GM13977 (cell line): ENCODE measurements at regions not wholly inside any gene's neighbourhood (a gene's known extent, or its start where the extent isn't known, plus 50 kb on each side); places are given as distances from the start of the nearest gene placed in this dataset.

Experiments
- DNase-seq: peaks from one replicate; pipeline ENCODE4 v3.0.0; 2012; ENCODE audit warnings: low spot score
- in situ Hi-C: fragments of 300-500 bp; cut with MboI; formaldehyde crosslinking; loops from one replicate; pipeline ENCODE4 v1.12.0; 2022; ENCODE audit warnings: low sequenced_read_pairs, low pct_unique_long_range_greater_than_20kb, mixed read lengths, inconsistent platforms; ENCODE audit not compliant: unreplicated experiment
- TF ChIP-seq, protein P1 (sequence below): IDR thresholded peaks from 2 replicates; pipeline ENCODE4 v1.5.1; 2012; ENCODE audit warnings: mild to moderate bottlenecking, control low read depth; ENCODE audit not compliant: insufficient read depth; ENCODE audit errors: extremely low read depth, missing control alignments

DNA sequence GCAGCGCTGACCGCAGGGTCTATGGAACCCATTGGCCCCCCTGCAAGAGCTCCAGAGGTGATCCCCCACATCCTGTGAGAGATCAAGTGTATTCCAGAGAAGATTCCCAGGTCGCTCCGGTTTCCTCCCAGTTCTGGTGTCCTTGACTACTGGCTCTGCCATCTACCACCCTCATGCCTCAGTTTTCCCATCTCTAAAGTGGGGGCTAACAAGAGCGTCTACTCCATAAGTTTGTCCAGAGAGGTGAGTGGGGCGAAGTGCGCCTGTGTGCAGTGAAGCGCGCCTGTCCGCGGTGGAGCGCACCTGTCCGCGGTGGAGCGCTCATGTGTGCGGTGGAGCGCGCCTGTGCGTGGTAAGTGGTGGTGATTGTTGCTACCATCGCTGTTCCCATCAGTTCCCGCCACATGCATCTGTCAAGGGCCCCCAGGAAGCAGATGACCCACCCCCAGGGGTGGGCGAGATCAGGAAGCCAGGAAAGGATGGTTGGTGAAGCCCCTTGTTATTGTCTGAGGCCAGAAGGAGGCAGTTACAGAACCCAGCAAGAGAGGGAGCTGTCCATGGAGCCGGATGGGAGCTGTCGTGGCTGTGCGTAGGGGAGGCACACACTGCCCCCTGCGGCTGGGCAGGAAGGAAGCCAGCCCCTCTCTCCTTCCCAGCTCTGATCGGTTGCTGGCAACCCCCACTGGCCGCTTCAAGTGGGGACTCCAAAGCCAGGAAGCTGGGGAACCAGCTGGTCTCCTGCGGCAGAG, 73.2 kb upstream of the FGF3 start:
- no peak for DNase-seq
- in situ Hi-C loops = no loop called here
- TF ChIP-seq, protein P1, sequence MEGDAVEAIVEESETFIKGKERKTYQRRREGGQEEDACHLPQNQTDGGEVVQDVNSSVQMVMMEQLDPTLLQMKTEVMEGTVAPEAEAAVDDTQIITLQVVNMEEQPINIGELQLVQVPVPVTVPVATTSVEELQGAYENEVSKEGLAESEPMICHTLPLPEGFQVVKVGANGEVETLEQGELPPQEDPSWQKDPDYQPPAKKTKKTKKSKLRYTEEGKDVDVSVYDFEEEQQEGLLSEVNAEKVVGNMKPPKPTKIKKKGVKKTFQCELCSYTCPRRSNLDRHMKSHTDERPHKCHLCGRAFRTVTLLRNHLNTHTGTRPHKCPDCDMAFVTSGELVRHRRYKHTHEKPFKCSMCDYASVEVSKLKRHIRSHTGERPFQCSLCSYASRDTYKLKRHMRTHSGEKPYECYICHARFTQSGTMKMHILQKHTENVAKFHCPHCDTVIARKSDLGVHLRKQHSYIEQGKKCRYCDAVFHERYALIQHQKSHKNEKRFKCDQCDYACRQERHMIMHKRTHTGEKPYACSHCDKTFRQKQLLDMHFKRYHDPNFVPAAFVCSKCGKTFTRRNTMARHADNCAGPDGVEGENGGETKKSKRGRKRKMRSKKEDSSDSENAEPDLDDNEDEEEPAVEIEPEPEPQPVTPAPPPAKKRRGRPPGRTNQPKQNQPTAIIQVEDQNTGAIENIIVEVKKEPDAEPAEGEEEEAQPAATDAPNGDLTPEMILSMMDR = no peak

DNA sequence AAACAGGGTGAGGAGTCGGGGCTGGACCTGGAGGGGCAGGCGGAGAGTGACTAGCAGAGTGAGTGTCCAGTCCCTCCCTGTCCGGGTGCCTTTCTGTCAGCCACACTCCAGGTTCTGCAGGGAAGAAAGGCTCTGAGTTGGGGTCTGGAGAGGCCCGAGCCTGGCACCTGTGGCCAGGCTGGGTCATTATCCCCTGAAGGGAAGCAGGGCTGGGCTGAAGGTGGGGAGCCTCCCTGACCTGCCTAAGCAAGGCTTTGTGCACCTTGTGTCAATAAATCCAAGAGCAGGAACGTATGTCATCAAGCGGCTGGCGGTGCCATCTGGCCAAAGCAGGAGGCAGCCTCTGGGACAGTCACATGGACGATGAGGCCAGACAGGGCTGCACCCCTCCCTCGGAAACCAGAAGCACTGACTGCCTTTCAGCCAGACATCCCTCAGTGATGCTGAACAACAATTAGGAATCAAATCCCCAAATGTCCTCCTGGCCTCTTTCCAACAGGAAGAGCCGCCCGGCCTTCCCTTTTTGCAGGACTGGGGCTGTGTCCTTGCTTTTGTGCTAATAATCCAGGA, 73.9 kb upstream of the FGF3 start:
- in situ Hi-C loops = no loop called here
- DNase-seq = no peak
- TF ChIP-seq, protein P1 = no peak

DNA sequence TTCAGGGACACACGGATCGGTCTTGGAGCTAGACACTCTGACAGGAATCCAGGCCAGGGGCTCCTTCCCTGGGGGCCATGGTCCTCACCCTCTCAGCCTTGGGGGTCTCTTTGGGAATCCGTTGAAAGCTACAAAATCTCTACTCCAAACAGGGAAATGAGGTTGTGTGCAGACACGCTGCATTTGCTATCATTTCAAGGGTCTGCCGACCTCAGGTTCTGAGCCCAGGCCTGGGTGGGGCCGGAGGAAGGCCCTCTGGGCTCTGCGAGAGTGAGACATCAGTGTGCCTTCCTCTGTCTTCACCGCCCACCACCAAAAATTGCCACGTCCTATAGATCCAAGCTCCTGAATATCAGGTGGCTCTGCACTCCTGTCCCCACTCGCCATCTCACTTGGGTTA, 74.4 kb upstream of the FGF3 start:
- DNase-seq = no peak
- in situ Hi-C loops = no loop called here
- TF ChIP-seq, protein P1 = no peak

DNA sequence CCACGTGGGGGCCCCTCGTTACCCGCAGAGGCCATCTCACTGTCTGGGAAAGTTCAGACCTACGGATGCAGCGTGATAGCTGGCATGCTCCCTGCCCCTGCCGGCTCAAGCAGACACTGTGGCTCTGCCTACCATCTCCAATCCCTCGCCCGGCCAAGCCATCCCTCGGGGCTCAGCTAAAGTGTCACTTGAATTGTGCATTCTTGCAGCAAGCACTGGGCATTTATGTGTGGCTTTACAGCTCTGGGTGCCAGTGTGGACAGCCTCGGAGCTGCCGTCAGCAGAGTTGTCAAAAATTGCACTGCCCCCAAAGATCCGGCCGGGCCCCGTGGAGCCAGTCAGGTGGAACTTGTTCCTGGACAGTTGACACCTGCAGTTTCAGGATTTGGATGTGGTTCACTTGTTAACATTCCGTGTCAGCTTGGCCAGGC, 75.0 kb upstream of the FGF3 start:
- in situ Hi-C loops = no loop called here
- no peak for DNase-seq

DNA sequence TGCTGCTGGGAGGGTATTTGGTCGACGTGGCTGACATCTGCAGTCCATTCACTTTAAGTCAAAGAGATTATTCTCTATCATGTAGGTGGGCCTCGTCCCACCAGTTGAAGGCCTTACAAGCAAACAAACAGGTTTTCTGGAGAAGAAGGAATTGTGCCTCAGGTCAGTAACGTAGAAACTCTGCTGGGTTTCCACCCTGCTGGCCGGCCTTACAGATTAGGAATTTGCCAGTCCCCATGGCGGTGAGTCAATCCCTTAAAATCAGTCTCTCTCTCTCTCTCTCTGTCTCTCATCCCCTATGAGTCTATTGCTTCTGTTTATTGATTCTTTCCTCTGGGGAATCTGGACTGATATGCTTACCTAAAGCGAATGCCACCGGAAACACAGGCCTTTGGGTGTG, 75.4 kb upstream of the FGF3 start:
- DNase-seq = no peak
- TF ChIP-seq, protein P1 = no peak
- in situ Hi-C loops = no loop called here

More for the DNA sequence above, 75.0 kb upstream of the FGF3 start:
- TF ChIP-seq, protein P1 = no peak

DNA sequence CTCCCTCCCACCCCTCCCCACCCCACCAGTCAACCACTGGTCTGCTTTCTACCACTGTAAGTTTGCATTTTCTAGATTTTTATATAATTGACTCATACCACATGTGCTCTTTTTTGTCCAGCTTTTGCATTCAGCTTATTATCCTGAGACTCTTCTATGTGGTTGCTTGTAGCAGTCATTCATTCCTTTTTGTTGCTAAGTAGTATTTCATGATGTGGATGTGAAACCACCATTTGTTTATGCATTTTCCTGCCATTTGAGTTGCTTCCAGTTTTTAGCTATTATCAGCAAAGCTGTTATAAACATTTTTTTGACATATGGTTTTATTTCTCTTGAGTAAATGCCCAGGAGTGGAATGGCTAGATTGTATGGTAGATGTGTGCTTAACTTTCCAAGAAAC, 77.0 kb upstream of the FGF3 start:
- no peak for DNase-seq
- TF ChIP-seq, protein P1 = no peak
- in situ Hi-C loops = no loop called here
